AG04450 (cell line): ENCODE measurements at regions not wholly inside any gene's neighbourhood (a gene's known extent, or its start where the extent isn't known, plus 50 kb on each side); places are given as distances from the start of the nearest gene placed in this dataset.

Source experiments
- CTCF ChIA-PET: fragments of 300-600, 350-600 bp; formaldehyde crosslinking; extraction: SDS; loops from one replicate; lab custom pipeline; 2022; ENCODE audit warnings: antibody characterized with exemption, inconsistent platforms; lab: Charles Lee
- POLR2A ChIA-PET: fragments of 350-600 bp; formaldehyde crosslinking; extraction: SDS; loops from one replicate; lab custom pipeline; 2021; ENCODE audit warnings: antibody characterized with exemption, inconsistent platforms; lab: Yijun Ruan, JAX
- DNase-seq: peaks from one replicate; pipeline ENCODE4 v3.0.0-alpha.2; 2011; ENCODE audit warnings: low read depth, low spot score
- H3K27ac ChIP-seq: one replicate; pipeline ENCODE4 v1.5.1; 2012; ENCODE audit warnings: low read depth, low read length, control low read depth
- H3K27me3 ChIP-seq: one replicate; pipeline ENCODE4 v1.6.0; 2012; ENCODE audit warnings: low read length; ENCODE audit not compliant: control insufficient read depth, insufficient read depth
- H3K4me3 ChIP-seq: 2 replicates; pipeline ENCODE4 v1.5.1; 2011; ENCODE audit warnings: mild to moderate bottlenecking, low read depth, low read length, control low read depth
- H3K9me3 ChIP-seq: 2 replicates; pipeline ENCODE4 v1.5.1; 2012; ENCODE audit warnings: low read length; ENCODE audit not compliant: control insufficient read depth, insufficient read depth
- CTCF ChIP-seq: IDR thresholded peaks from 2 replicates; pipeline ENCODE4 v1.5.1; 2011; ENCODE audit warnings: low read depth, low read length, control low read depth, inconsistent platforms

GRCh38 chr4:23220911-23221310 is 528.2 kb downstream of the GBA3 start:
- H3K27ac ChIP-seq, result no peak overlapping the region
- no peak for DNase-seq
- ChIA-PET POLR2A (no interaction called here), CTCF (no interaction called here)
- no peak for TF ChIP-seq CTCF
- H3K4me3 ChIP-seq, result no peak overlapping the region
- no peaks in the 10 kb centered on the region for H3K27me3 ChIP-seq
- H3K9me3 ChIP-seq, result no peaks in the 10 kb centered on the region

- no peak for DNase-seq
- ChIA-PET CTCF (no interaction called here), POLR2A (no interaction called here)
- TF ChIP-seq CTCF, result no peak
- Histone ChIP-seq H3K27ac (no peak overlapping the region), H3K9me3 (no peaks in the 10 kb centered on the region), H3K4me3 (no peak overlapping the region), H3K27me3 (no peaks in the 10 kb centered on the region)
Measured at GRCh38 chr4:23219779-23220408, 527.2 kb downstream of the GBA3 start.

GRCh38 chr4:23213198-23213597 is 520.5 kb downstream of the GBA3 start:
- Histone ChIP-seq H3K9me3 (no peaks in the 10 kb centered on the region), H3K27me3 (no peaks in the 10 kb centered on the region), H3K4me3 (no peak overlapping the region), H3K27ac (no peak overlapping the region)
- DNase-seq, result no peak
- no peak for TF ChIP-seq CTCF
- ChIA-PET POLR2A (no interaction called here), CTCF (no interaction called here)

GRCh38 chr4:23212558-23212957 is 519.8 kb downstream of the GBA3 start:
- no peak for TF ChIP-seq CTCF
- no peak overlapping the region for H3K27ac ChIP-seq
- ChIA-PET POLR2A (no interaction called here), CTCF (no interaction called here)
- DNase-seq, result no peak
- no peaks in the 10 kb centered on the region for H3K9me3 ChIP-seq
- H3K27me3 ChIP-seq, result no peaks in the 10 kb centered on the region
- no peak overlapping the region for H3K4me3 ChIP-seq

GRCh38 chr4:23207059-23207458 is 514.3 kb downstream of the GBA3 start:
- ChIA-PET CTCF (no interaction called here), POLR2A (no interaction called here)
- no peak overlapping the region for H3K27ac ChIP-seq
- H3K9me3 ChIP-seq, result no peaks in the 10 kb centered on the region
- no peaks in the 10 kb centered on the region for H3K27me3 ChIP-seq
- no peak overlapping the region for H3K4me3 ChIP-seq
- DNase-seq, result no peak
- no peak for TF ChIP-seq CTCF
